SK-N-MC (cell line): ENCODE measurements at regions not wholly inside any gene's neighbourhood (a gene's known extent, or its start where the extent isn't known, plus 50 kb on each side); places are given as distances from the start of the nearest gene placed in this dataset.

Source experiments
- FOXP2 ChIP-seq: optimal IDR thresholded peaks from 2 replicates; pipeline ENCODE3; 2011; ENCODE audit warnings: mild to moderate bottlenecking, moderate library complexity; ENCODE audit not compliant: insufficient read depth; ENCODE audit errors: extremely low read length, control extremely low read depth
- POLR2AphosphoS5 ChIP-seq: IDR thresholded peaks from 2 replicates; pipeline ENCODE4 v1.6.1; 2012; ENCODE audit warnings: mild to moderate bottlenecking, low read depth, low read length, borderline replicate concordance

- TF ChIP-seq POLR2AphosphoS5 (no peak), FOXP2 (no peak)
Observed at GRCh38 chrX:51804741-51805140, 61.5 kb downstream of the GSPT2 start.
